Esophagus mucosa (tissue), 1 donor: ENCODE measurements at regions not wholly inside any gene's neighbourhood (a gene's known extent, or its start where the extent isn't known, plus 50 kb on each side); places are given as distances from the start of the nearest gene placed in this dataset.

Experiments
- ATAC-seq: fragments of 200-7000 bp; cut with Tn5 transposase; one replicate; pipeline ENCODE4 v1.9.1; 2020
- donor health status: DM: yes; HTN: yes; CAD: no.

- no peak for ATAC-seq
Measured at GRCh38 chr12:88418856-88419497, 161.3 kb downstream of the KITLG start.

- no peak for ATAC-seq
Measured at GRCh38 chr12:88419794-88420193, 160.5 kb downstream of the KITLG start.

GRCh38 chr12:88420457-88420856, 159.8 kb downstream of the KITLG start:
- peak; percentile 96 for ATAC-seq

- ATAC-seq: no peak
Measured at GRCh38 chr12:88424791-88425730, 155.2 kb downstream of the KITLG start.

GRCh38 chr12:88428350-88428749, 151.9 kb downstream of the KITLG start:
- ATAC-seq: no peak

GRCh38 chr12:88431246-88431645, 149.0 kb downstream of the KITLG start:
- no peak for ATAC-seq

- ATAC-seq: no peak
Measured at GRCh38 chr12:88432531-88433490, 147.5 kb downstream of the KITLG start.

GRCh38 chr12:88433997-88434703, 146.1 kb downstream of the KITLG start:
- ATAC-seq: no peak

- ATAC-seq: no peak
Measured at GRCh38 chr12:88435334-88436076, 144.8 kb downstream of the KITLG start.

- ATAC-seq: no peak
Measured at GRCh38 chr12:88437226-88437625, 143.0 kb downstream of the KITLG start.
